GM13976 (cell line): ENCODE measurements at regions not wholly inside any gene's neighbourhood (a gene's known extent, or its start where the extent isn't known, plus 50 kb on each side); places are given as distances from the start of the nearest gene placed in this dataset.
"Not testable (repeated sequence)": the region's sequence is repeated elsewhere in the genome, so short reads cannot be mapped to it uniquely, and the experiment has no call there.

Experiments used
- DNase-seq: peaks from one replicate; pipeline ENCODE4 v3.0.0; 2012; ENCODE audit warnings: low spot score
- in situ Hi-C: fragments of 300-500 bp; cut with MboI; formaldehyde crosslinking; loops from one replicate; pipeline ENCODE4 v1.12.0; 2022; ENCODE audit warnings: low sequenced_read_pairs, mixed read lengths, inconsistent platforms; ENCODE audit not compliant: unreplicated experiment
- TF ChIP-seq, protein P1 (sequence below): IDR thresholded peaks from 2 replicates; pipeline ENCODE4 v1.5.1; 2012; ENCODE audit warnings: borderline replicate concordance, mild to moderate bottlenecking; ENCODE audit not compliant: insufficient read depth; ENCODE audit errors: extremely low read depth, missing control alignments, control extremely low read depth

- in situ Hi-C loops, result no loop called here
- DNase-seq, result no peak
- TF ChIP-seq, protein P1, sequence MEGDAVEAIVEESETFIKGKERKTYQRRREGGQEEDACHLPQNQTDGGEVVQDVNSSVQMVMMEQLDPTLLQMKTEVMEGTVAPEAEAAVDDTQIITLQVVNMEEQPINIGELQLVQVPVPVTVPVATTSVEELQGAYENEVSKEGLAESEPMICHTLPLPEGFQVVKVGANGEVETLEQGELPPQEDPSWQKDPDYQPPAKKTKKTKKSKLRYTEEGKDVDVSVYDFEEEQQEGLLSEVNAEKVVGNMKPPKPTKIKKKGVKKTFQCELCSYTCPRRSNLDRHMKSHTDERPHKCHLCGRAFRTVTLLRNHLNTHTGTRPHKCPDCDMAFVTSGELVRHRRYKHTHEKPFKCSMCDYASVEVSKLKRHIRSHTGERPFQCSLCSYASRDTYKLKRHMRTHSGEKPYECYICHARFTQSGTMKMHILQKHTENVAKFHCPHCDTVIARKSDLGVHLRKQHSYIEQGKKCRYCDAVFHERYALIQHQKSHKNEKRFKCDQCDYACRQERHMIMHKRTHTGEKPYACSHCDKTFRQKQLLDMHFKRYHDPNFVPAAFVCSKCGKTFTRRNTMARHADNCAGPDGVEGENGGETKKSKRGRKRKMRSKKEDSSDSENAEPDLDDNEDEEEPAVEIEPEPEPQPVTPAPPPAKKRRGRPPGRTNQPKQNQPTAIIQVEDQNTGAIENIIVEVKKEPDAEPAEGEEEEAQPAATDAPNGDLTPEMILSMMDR, result no peak
Measured at GRCh38 chr4:9608300-9608699, 164.1 kb downstream of the DEFB131A start.

- in situ Hi-C loops, DNase-seq: not testable (repeated sequence)
Measured at GRCh38 chr4:9610321-9610720, 166.1 kb downstream of the DEFB131A start.

DNA sequence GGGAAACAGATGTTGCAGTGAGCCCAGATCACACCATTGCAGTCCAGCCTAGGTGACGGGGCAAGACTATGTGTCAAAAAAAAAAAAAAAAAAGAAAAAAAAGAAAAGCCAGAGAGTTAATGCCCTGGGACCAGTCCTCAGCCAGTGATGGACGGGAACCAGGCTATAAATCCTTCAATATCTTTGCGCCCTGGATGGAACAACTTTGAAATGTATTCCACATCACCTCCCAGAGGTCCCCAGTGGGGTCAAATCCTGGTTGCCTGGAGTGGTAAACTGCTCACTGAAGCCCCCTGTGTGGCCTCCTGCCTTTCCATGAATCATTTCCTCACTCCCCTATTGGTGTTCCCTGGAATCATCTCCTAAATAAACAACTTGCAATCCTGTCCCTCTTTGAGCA is 166.9 kb downstream of the DEFB131A start:
- TF ChIP-seq, protein P1, result no peak
- in situ Hi-C loops, result no loop called here
- no peak for DNase-seq

DNA sequence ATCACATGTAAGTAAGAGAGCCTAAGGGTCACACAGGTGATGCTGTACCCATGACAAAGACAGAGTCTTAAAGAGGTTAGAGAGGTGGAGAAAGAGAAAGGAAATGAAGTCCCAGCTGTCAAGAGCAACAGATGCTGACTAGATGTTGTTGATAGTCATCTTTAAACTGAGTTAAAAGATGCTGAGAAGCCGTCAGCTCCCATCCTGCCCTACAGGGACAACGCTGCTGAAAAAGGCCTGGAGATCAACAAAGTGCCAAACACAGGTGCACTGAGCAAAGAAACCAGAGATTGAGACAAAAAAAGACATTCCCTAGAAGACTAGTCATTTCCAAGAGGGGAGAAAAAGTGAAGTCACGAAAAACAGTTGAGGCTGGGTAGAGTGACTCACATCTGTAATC is 145.0 kb upstream of the DRD5 start:
- not testable (repeated sequence) for DNase-seq

GRCh38 chr4:9659678-9660077 is 121.8 kb upstream of the DRD5 start:
- DNase-seq, result not testable (repeated sequence)
- in situ Hi-C loops, result loop anchor here (25.0 kb wide), 1 partner anchor 122 kb away; no protein-coding TSS in a partner anchor

More for the DNA sequence above, 145.0 kb upstream of the DRD5 start:
- in situ Hi-C loops, result not testable (repeated sequence)

DNA sequence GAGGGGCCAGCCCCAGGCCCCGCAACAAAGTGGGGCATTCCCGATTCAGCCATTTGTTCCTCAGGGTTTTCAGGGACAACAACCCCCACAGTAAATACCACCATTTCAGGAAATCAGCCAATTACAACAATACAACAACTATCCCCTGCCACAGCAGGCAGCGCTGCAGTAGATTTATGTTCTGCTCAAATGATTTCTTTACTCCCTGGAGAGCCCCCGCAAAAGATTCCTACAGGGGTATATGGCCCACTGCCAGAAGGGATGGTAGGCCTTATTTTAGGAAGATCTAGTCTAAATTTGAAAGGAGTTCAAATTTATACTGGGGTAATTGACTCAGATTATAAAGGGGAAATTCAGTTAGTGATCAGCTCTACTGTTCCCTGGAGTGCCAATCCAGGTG is 120.5 kb upstream of the DRD5 start:
- in situ Hi-C loops, result loop anchor here (25.0 kb wide), 1 partner anchor 124 kb away; no protein-coding TSS in a partner anchor
- DNase-seq, result not testable (repeated sequence)

- DNase-seq, result not testable (repeated sequence)
Measured at GRCh38 chr4:9670725-9671124, 110.7 kb upstream of the DRD5 start.

GRCh38 chr4:9677357-9677756 is 104.1 kb upstream of the DRD5 start:
- DNase-seq, in situ Hi-C loops: not testable (repeated sequence)

More at GRCh38 chr4:9670725-9671124, 110.7 kb upstream of the DRD5 start:
- in situ Hi-C loops, result loop anchor here (25.0 kb wide), 1 partner anchor 133 kb away; no protein-coding TSS in a partner anchor

DNA sequence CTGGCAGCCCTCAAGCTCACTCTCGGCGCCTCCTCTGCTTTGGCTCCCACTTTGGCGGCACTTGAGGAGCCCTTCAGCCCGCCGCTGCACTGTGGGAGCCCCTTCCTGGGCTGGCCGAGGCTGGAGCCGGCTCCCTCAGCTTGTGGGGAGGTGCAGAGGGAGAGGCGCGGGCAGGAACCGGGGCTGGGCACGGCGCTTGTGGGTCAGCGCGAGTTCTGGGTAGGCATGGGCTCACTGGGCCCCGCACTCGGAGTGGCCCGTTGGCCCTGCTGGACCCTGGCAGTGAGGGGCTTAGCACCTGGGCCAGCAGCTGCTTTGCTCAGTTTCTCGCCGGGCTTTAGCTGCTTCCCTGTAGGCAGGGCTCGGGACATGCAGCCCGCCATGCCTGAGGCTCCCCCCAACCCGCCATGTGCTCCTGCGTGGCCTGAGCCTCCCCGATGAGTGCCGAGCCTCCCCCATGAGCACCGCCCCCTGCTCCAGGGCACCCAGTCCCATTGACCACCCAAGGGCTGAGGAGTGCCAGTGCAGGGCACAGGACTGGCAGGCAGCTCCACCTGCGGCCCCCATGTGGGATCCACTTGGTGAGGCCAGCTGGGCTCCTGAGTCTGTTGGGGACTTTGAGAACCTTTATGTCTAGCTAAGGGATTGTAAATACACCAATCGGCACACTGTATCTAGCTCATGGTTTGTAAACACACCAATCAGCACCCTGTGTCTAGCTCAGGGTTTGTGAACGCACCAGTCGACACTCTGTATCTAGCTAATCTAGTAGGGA is 101.5 kb upstream of the DRD5 start:
- no peak for DNase-seq
- TF ChIP-seq, protein P1, result no peak
- in situ Hi-C loops, result no loop called here

- DNase-seq, in situ Hi-C loops: not testable (repeated sequence)
Measured at GRCh38 chr4:9683174-9683573, 98.3 kb upstream of the DRD5 start.

GRCh38 chr4:9685016-9685415 is 96.4 kb upstream of the DRD5 start:
- in situ Hi-C loops, DNase-seq: not testable (repeated sequence)
